MCF 10A (cell line): ENCODE measurements at regions not wholly inside any gene's neighbourhood (a gene's known extent, or its start where the extent isn't known, plus 50 kb on each side); places are given as distances from the start of the nearest gene placed in this dataset.
A peak's percentile ranks its signal among the peaks of the same experiment; 100 is the strongest.

ENCODE experiments used
- BruUV-seq: library from RNA; stranded (reverse); fragments of 400-500 nt; replicated peaks from 2 replicates; lab custom pipeline; 2021; lab: Mats Ljungman, UMichigan
- CTCF ChIA-PET: fragments of 300-600 bp; sonication (Branson Sonifier 250); formaldehyde crosslinking; extraction: SDS; loops from one replicate; lab custom pipeline; 2021; ENCODE audit warnings: antibody characterized with exemption, inconsistent platforms; lab: Yijun Ruan, JAX
- POLR2A ChIA-PET: fragments of 300-600, 350-650 bp; sonication (Branson Sonifier 250); formaldehyde crosslinking; extraction: SDS; loops from one replicate; lab custom pipeline; 2020; ENCODE audit warnings: antibody characterized with exemption, inconsistent platforms; lab: Yijun Ruan, JAX
- DNase-seq: peaks from one replicate; pipeline ENCODE4 v3.0.0-alpha.2; 2018; ENCODE audit not compliant: unreplicated experiment
- H3K27ac Mint-ChIP-seq: one replicate; pipeline ENCODE4 v1.8.0; 2022; ENCODE audit warnings: mild to moderate bottlenecking, low read depth, mixed read lengths; ENCODE audit not compliant: unreplicated experiment
- H3K27me3 Mint-ChIP-seq: one replicate; pipeline ENCODE4 v1.8.0; 2022; ENCODE audit warnings: mixed read lengths; ENCODE audit not compliant: insufficient read depth, unreplicated experiment
- H3K36me3 Mint-ChIP-seq: one replicate; pipeline ENCODE4 v1.8.0; 2022; ENCODE audit warnings: mild to moderate bottlenecking, moderate library complexity, mixed read lengths; ENCODE audit not compliant: insufficient read depth, unreplicated experiment
- H3K4me1 Mint-ChIP-seq: one replicate; pipeline ENCODE4 v1.8.0; 2022; ENCODE audit warnings: mixed read lengths; ENCODE audit not compliant: insufficient read depth, unreplicated experiment
- H3K4me3 Mint-ChIP-seq: one replicate; pipeline ENCODE4 v1.8.0; 2022; ENCODE audit warnings: mild to moderate bottlenecking, moderate library complexity, mixed read lengths; ENCODE audit not compliant: unreplicated experiment
- H3K9me3 Mint-ChIP-seq: one replicate; pipeline ENCODE4 v1.8.0; 2022; ENCODE audit warnings: mixed read lengths; ENCODE audit not compliant: unreplicated experiment
- intact Hi-C: fragments of 100-400 bp; cut with micrococcal nuclease; formaldehyde crosslinking; loops from 2 replicates; pipeline ENCODE4 v1.14.1; 2022
- TF ChIP-seq, protein P1 (sequence below): fragments of 200-600 bp; IDR thresholded peaks from one replicate; pipeline ENCODE4 v1.8.0; 2022; ENCODE audit warnings: antibody characterized with exemption, mild to moderate bottlenecking; ENCODE audit not compliant: unreplicated experiment

DNA sequence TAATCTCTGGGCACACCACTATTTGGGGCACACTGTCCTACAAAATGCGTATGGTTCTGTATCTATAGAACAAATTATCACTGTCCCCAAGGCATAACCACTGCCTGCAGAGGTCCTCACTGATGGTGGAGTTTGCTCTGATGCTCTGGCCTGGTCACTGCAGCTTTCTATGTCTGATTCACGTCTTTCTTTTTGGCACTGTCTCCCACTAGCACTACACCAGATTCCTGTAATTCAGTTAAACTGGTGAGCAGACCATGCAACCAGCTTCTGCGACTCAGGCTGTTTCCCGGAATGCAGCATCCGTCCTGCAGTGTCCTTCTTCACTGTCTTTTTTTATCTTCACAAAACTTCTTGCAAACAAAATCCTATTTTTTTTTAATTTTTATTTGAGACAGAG is 112.8 kb downstream of the KLF6 start:
- Mint-ChIP-seq H3K27ac (no peak overlapping the region), H3K36me3 (no peaks in the 10 kb centered on the region), H3K27me3 (no peaks in the 10 kb centered on the region), H3K9me3 (no peaks in the 10 kb centered on the region), H3K4me3 (no peak overlapping the region), H3K4me1 (peaks cover 12% of the 10 kb centered on the region)
- ChIA-PET POLR2A (interaction anchor here (0.7 kb wide), 1 partner anchor 92 kb away, joined by 4 read pairs; no protein-coding TSS in a partner anchor), CTCF (no interaction called here)
- DNase-seq = no peak
- BruUV-seq = no TSS peak
- intact Hi-C loops = no loop called here
- TF ChIP-seq, protein P1, sequence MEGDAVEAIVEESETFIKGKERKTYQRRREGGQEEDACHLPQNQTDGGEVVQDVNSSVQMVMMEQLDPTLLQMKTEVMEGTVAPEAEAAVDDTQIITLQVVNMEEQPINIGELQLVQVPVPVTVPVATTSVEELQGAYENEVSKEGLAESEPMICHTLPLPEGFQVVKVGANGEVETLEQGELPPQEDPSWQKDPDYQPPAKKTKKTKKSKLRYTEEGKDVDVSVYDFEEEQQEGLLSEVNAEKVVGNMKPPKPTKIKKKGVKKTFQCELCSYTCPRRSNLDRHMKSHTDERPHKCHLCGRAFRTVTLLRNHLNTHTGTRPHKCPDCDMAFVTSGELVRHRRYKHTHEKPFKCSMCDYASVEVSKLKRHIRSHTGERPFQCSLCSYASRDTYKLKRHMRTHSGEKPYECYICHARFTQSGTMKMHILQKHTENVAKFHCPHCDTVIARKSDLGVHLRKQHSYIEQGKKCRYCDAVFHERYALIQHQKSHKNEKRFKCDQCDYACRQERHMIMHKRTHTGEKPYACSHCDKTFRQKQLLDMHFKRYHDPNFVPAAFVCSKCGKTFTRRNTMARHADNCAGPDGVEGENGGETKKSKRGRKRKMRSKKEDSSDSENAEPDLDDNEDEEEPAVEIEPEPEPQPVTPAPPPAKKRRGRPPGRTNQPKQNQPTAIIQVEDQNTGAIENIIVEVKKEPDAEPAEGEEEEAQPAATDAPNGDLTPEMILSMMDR = no peak

DNA sequence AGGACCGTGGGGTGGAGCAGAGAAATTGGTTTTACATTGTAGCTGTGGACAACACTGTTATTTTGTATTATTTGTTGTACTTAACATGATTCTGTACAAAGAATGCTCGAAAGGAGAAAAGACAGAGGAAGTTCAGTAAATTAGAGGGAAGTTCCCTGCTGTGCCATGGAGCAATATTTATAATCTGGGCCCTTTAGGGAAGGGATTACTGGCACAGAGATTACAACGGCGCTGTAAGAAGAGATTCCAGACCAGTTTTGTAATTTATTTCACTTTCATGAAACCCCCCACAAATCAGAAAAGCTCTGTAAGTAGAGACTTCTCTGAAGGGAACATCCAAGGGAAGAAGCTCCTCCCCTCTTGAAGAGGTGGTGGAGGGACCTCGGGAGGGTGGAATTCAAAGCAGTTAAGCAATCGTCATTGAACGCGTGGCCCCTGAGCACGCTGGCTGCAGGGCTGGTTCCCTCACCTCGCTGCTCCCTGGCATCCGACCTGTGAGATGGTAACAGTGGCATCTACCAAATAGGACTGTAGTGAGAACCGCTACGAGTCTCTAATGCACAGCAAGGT is 113.5 kb downstream of the KLF6 start:
- POLR2A ChIA-PET = interaction anchor here (0.7 kb wide), 1 partner anchor 33 kb away, joined by 3 read pairs; no protein-coding TSS in a partner anchor
- no peaks in the 10 kb centered on the region for H3K36me3 Mint-ChIP-seq
- TF ChIP-seq, protein P1 = no peak
- CTCF ChIA-PET = no interaction called here
- H3K27ac Mint-ChIP-seq = no peak overlapping the region
- no peak overlapping the region for H3K4me3 Mint-ChIP-seq
- intact Hi-C loops = no loop called here
- H3K4me1 Mint-ChIP-seq = peaks cover 12% of the 10 kb centered on the region
- no peaks in the 10 kb centered on the region for H3K9me3 Mint-ChIP-seq
- BruUV-seq = no TSS peak
- DNase-seq = no peak
- no peaks in the 10 kb centered on the region for H3K27me3 Mint-ChIP-seq

DNA sequence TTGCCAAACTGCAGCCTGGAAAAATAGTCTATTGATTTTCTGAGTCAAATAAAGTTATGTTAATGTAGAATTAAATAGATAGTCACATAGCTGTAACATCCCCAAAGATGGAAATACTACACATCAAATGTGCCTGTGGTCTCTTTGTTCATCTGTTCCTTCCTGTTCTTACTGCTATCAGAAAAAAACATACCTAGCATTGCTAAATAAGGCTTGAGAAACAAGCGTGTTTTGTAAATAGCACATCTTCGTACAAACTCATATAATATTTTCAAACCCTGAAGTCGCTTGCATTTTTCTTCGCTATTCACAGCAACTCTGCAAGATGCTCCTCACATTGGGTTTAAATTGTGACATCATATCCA is 116.1 kb downstream of the KLF6 start:
- Mint-ChIP-seq H3K27ac (peak overlapping the region; percentile 94), H3K9me3 (no peaks in the 10 kb centered on the region), H3K27me3 (no peaks in the 10 kb centered on the region), H3K4me3 (peak overlapping the region; percentile 67), H3K36me3 (no peaks in the 10 kb centered on the region), H3K4me1 (peaks cover 12% of the 10 kb centered on the region)
- BruUV-seq = no TSS peak
- intact Hi-C loops = loop anchor here (5.0 to 10.0 kb wide), 2 partner anchors 96 to 202 kb away; no protein-coding TSS in a partner anchor
- TF ChIP-seq, protein P1 = no peak
- DNase-seq = no peak
- ChIA-PET CTCF (no interaction called here), POLR2A (interaction anchor here (0.7 to 1.4 kb wide), 6 partner anchors 10 to 116 kb away, joined by 3 to 6 read pairs (median 4); partner anchors contain the start of gene KLF6)

DNA sequence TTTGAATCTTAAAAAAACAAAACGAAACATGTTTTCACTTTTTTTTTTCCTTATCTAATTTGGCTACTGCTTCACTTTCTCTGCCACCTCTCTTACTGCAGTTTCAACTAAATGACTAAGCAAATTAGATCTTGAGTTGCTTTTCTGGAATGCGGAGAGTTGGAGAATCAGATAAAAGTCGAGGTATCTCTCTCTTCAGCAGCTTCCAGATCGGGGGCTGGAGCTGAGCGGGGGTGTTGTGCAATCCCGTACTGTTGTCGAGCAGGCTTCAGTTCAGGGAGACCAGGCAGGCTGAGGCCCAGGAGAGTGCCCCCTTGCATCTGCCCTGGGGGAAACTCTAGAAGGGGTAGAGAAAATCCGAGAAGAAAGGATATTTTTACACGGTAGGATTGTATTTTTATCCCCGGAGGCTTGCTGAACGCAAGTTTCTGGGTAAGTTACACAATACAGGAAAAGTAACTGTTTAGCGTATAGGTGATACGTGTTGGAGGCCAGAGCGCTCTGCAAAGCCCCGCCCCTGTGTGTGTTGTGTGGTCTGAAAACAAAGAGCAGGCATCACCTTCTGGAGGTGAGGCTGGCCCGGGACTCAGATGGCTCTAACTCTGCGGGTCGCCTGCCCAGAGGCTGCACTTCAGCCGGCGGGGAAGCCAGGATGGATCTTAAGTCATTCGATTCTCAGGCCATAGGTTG is 116.6 kb downstream of the KLF6 start:
- Mint-ChIP-seq H3K4me3 (peak overlapping the region; percentile 67), H3K27me3 (no peaks in the 10 kb centered on the region), H3K36me3 (no peaks in the 10 kb centered on the region), H3K27ac (peak overlapping the region; percentile 94), H3K9me3 (no peaks in the 10 kb centered on the region), H3K4me1 (peaks cover 12% of the 10 kb centered on the region)
- ChIA-PET CTCF (interaction anchor here (1.0 kb wide), 1 partner anchor 81 kb away, joined by 3 read pairs; no protein-coding TSS in a partner anchor), POLR2A (interaction anchor here (0.7 to 1.4 kb wide), 6 partner anchors 10 to 117 kb away, joined by 3 to 6 read pairs (median 4); partner anchors contain the start of gene KLF6)
- DNase-seq = peak; percentile 85
- TF ChIP-seq, protein P1 = no peak
- intact Hi-C loops = loop anchor here (5.0 to 10.0 kb wide), 2 partner anchors 96 to 201 kb away; no protein-coding TSS in a partner anchor
- BruUV-seq = no TSS peak
